Breast epithelium (tissue), 3 donors: ENCODE measurements at regions not wholly inside any gene's neighbourhood (a gene's known extent, or its start where the extent isn't known, plus 50 kb on each side); places are given as distances from the start of the nearest gene placed in this dataset.

Experiments
- CTCF ChIP-seq, 3 donors: fragments of 450-650 bp; IDR thresholded peaks; one replicate each; pipeline ENCODE4 v1.5.1; 2016 to 2017; ENCODE audit warnings: antibody characterized with exemption in 3 of 3, mild to moderate bottlenecking in 3 of 3, moderate library complexity in 3 of 3
- POLR2A ChIP-seq: fragments of 450-650 bp; IDR thresholded peaks from one replicate; pipeline ENCODE4 v1.6.1; 2016; ENCODE audit warnings: antibody characterized with exemption, mild to moderate bottlenecking, moderate library complexity

GRCh38 chr4:165779950-165780670 is 92.9 kb upstream of the TLL1 start:
- TF ChIP-seq CTCF (IDR thresholded peaks at IDR 0.05) (no peak), POLR2A (no peak)
